Peyer's patch (tissue), 4 donors: ENCODE measurements at regions not wholly inside any gene's neighbourhood (a gene's known extent, or its start where the extent isn't known, plus 50 kb on each side); places are given as distances from the start of the nearest gene placed in this dataset.

ENCODE experiments used
- CTCF ChIP-seq, 6 experiments: fragments of 450-650 bp in 4 of 6; fragments of 200-600 bp in 2 of 6; sonication (generic) in 1 of 6; IDR thresholded peaks; one replicate each; pipeline ENCODE4 v1.5.1; 2017 to 2019; ENCODE audit warnings: antibody characterized with exemption in 6 of 6, mild to moderate bottlenecking in 3 of 6, moderate library complexity in 1 of 6
- POLR2A ChIP-seq, 2 donors: fragments of 450-650 bp; IDR thresholded peaks; one replicate each; pipeline ENCODE4 v1.5.1; 2017; ENCODE audit warnings: antibody characterized with exemption in 2 of 2, mild to moderate bottlenecking in 2 of 2, moderate library complexity in 2 of 2

DNA sequence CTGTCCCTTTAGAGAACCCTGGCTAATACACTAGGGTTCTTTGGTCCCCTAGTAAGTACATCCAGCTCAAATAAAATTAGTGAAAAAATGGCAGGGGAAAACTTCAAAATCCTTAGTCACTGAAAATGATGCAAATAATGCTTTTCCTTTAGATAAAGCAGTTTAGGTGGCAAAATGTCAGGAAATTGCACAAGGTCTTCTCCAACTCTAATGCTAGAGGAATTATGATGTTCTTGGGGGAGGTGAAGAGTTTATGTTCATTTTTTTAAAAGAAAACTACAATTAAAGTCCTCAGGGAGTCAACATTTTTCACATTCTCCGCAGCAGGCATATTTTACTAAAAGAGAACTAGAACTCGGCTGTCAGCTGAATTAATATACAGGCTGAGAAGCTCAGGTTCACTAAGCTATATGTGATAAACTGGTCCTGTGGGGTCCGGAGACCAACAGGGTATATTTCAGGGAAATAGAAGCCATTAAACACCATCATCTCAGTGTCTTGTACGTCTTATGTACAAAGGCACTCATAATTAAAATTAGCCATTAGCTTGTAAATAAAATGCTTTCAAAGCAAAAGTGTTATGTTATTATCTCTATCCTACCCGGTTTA is 1164.7 kb upstream of the AUTS2 start:
- TF ChIP-seq POLR2A (IDR thresholded peaks at IDR 0.05) (no peak), CTCF (IDR thresholded peaks at IDR 0.05) (no peak)
